ENCODE measurements at regions not wholly inside any gene's neighbourhood (a gene's known extent, or its start where the extent isn't known, plus 50 kb on each side); places are given as distances from the start of the nearest gene placed in this dataset.

- H3K9me3 ChIP-seq (ENCODE audit: control insufficient read depth in 2 of 2, low read length in 2 of 2) = no peaks in the 10 kb centered on the region
- H3K4me3 ChIP-seq (ENCODE audit: low read length in 2 of 2) = no peak overlapping the region
- no peak overlapping the region for H3K9ac ChIP-seq (ENCODE audit: low read depth in 1 of 2, low read length in 2 of 2)
- H3K27ac ChIP-seq (ENCODE audit: low read depth in 2 of 2, low read length in 2 of 2) = no peak overlapping the region
- H3K4me1 ChIP-seq (ENCODE audit: control insufficient read depth in 2 of 2, insufficient read depth in 2 of 2, low read length in 2 of 2) = peaks cover 7 to 8% of the 10 kb centered on the region in 2 donors
- H3K36me3 ChIP-seq (ENCODE audit: control insufficient read depth in 2 of 2, insufficient read depth in 2 of 2, low read length in 2 of 2) = no peaks in the 10 kb centered on the region
- no peaks in the 10 kb centered on the region for H3K27me3 ChIP-seq (ENCODE audit: control insufficient read depth in 2 of 2, insufficient read depth in 2 of 2, low read length in 2 of 2)
These were observed 541.4 kb downstream of the CSNK1G3 start for GRCh38 chr5:124053340-124053739.

- H3K27me3 ChIP-seq (ENCODE audit: control insufficient read depth in 2 of 2, insufficient read depth in 2 of 2, low read length in 2 of 2) = no peaks in the 10 kb centered on the region
- no peak overlapping the region for H3K9ac ChIP-seq (ENCODE audit: low read depth in 1 of 2, low read length in 2 of 2)
- H3K9me3 ChIP-seq (ENCODE audit: control insufficient read depth in 2 of 2, low read length in 2 of 2) = no peaks in the 10 kb centered on the region
- H3K36me3 ChIP-seq (ENCODE audit: control insufficient read depth in 2 of 2, insufficient read depth in 2 of 2, low read length in 2 of 2) = no peaks in the 10 kb centered on the region
- no peak overlapping the region for H3K27ac ChIP-seq (ENCODE audit: low read depth in 2 of 2, low read length in 2 of 2)
- no peak overlapping the region for H3K4me3 ChIP-seq (ENCODE audit: low read length in 2 of 2)
- peaks cover 0 to 3% of the 10 kb centered on the region in 2 donors for H3K4me1 ChIP-seq (ENCODE audit: control insufficient read depth in 2 of 2, insufficient read depth in 2 of 2, low read length in 2 of 2)
These were observed 540.2 kb downstream of the CSNK1G3 start for GRCh38 chr5:124052201-124052600.

- no peaks in the 10 kb centered on the region for H3K27me3 ChIP-seq (ENCODE audit: control insufficient read depth in 2 of 2, insufficient read depth in 2 of 2, low read length in 2 of 2)
- no peak overlapping the region for H3K4me3 ChIP-seq (ENCODE audit: low read length in 2 of 2)
- H3K4me1 ChIP-seq (ENCODE audit: control insufficient read depth in 2 of 2, insufficient read depth in 2 of 2, low read length in 2 of 2) = no peaks in the 10 kb centered on the region
- H3K9me3 ChIP-seq (ENCODE audit: control insufficient read depth in 2 of 2, low read length in 2 of 2) = no peaks in the 10 kb centered on the region
- H3K36me3 ChIP-seq (ENCODE audit: control insufficient read depth in 2 of 2, insufficient read depth in 2 of 2, low read length in 2 of 2) = no peaks in the 10 kb centered on the region
- H3K27ac ChIP-seq (ENCODE audit: low read depth in 2 of 2, low read length in 2 of 2) = no peak overlapping the region
- H3K9ac ChIP-seq (ENCODE audit: low read depth in 1 of 2, low read length in 2 of 2) = no peak overlapping the region
These were observed 538.3 kb downstream of the CSNK1G3 start for GRCh38 chr5:124050120-124050770.

GRCh38 chr5:124045412-124045811 lies 533.4 kb downstream of the CSNK1G3 start:
- H3K27ac ChIP-seq (ENCODE audit: low read depth in 2 of 2, low read length in 2 of 2) = no peak overlapping the region
- H3K9me3 ChIP-seq (ENCODE audit: control insufficient read depth in 2 of 2, low read length in 2 of 2) = no peaks in the 10 kb centered on the region
- no peaks in the 10 kb centered on the region for H3K27me3 ChIP-seq (ENCODE audit: control insufficient read depth in 2 of 2, insufficient read depth in 2 of 2, low read length in 2 of 2)
- no peaks in the 10 kb centered on the region for H3K4me1 ChIP-seq (ENCODE audit: control insufficient read depth in 2 of 2, insufficient read depth in 2 of 2, low read length in 2 of 2)
- H3K36me3 ChIP-seq (ENCODE audit: control insufficient read depth in 2 of 2, insufficient read depth in 2 of 2, low read length in 2 of 2) = no peaks in the 10 kb centered on the region
- H3K4me3 ChIP-seq (ENCODE audit: low read length in 2 of 2) = no peak overlapping the region
- no peak overlapping the region for H3K9ac ChIP-seq (ENCODE audit: low read depth in 1 of 2, low read length in 2 of 2)

- no peaks in the 10 kb centered on the region for H3K9me3 ChIP-seq (ENCODE audit: control insufficient read depth in 2 of 2, low read length in 2 of 2)
These were observed 532.6 kb downstream of the CSNK1G3 start for GRCh38 chr5:124044613-124045012.

GRCh38 chr5:124043456-124043855 lies 531.5 kb downstream of the CSNK1G3 start:
- Histone ChIP-seq H3K27ac (ENCODE audit: low read depth in 2 of 2, low read length in 2 of 2) (no peak overlapping the region), H3K36me3 (ENCODE audit: control insufficient read depth in 2 of 2, insufficient read depth in 2 of 2, low read length in 2 of 2) (no peaks in the 10 kb centered on the region), H3K27me3 (ENCODE audit: control insufficient read depth in 2 of 2, insufficient read depth in 2 of 2, low read length in 2 of 2) (no peaks in the 10 kb centered on the region)

More at GRCh38 chr5:124044613-124045012, 532.6 kb downstream of the CSNK1G3 start:
- no peak overlapping the region for H3K27ac ChIP-seq (ENCODE audit: low read depth in 2 of 2, low read length in 2 of 2)
- no peak overlapping the region for H3K4me3 ChIP-seq (ENCODE audit: low read length in 2 of 2)
- H3K36me3 ChIP-seq (ENCODE audit: control insufficient read depth in 2 of 2, insufficient read depth in 2 of 2, low read length in 2 of 2) = no peaks in the 10 kb centered on the region
- H3K9ac ChIP-seq (ENCODE audit: low read depth in 1 of 2, low read length in 2 of 2) = no peak overlapping the region
- no peaks in the 10 kb centered on the region for H3K4me1 ChIP-seq (ENCODE audit: control insufficient read depth in 2 of 2, insufficient read depth in 2 of 2, low read length in 2 of 2)
- no peaks in the 10 kb centered on the region for H3K27me3 ChIP-seq (ENCODE audit: control insufficient read depth in 2 of 2, insufficient read depth in 2 of 2, low read length in 2 of 2)

GRCh38 chr5:124040799-124041198 lies 528.8 kb downstream of the CSNK1G3 start:
- no peaks in the 10 kb centered on the region for H3K4me1 ChIP-seq (ENCODE audit: control insufficient read depth in 2 of 2, insufficient read depth in 2 of 2, low read length in 2 of 2)
- H3K27me3 ChIP-seq (ENCODE audit: control insufficient read depth in 2 of 2, insufficient read depth in 2 of 2, low read length in 2 of 2) = no peaks in the 10 kb centered on the region
- H3K4me3 ChIP-seq (ENCODE audit: low read length in 2 of 2) = no peak overlapping the region
- no peaks in the 10 kb centered on the region for H3K9me3 ChIP-seq (ENCODE audit: control insufficient read depth in 2 of 2, low read length in 2 of 2)
- no peak overlapping the region for H3K27ac ChIP-seq (ENCODE audit: low read depth in 2 of 2, low read length in 2 of 2)
- H3K9ac ChIP-seq (ENCODE audit: low read depth in 1 of 2, low read length in 2 of 2) = no peak overlapping the region
- H3K36me3 ChIP-seq (ENCODE audit: control insufficient read depth in 2 of 2, insufficient read depth in 2 of 2, low read length in 2 of 2) = no peaks in the 10 kb centered on the region

More at GRCh38 chr5:124043456-124043855, 531.5 kb downstream of the CSNK1G3 start:
- H3K9ac ChIP-seq (ENCODE audit: low read depth in 1 of 2, low read length in 2 of 2) = no peak overlapping the region
- no peaks in the 10 kb centered on the region for H3K9me3 ChIP-seq (ENCODE audit: control insufficient read depth in 2 of 2, low read length in 2 of 2)
- H3K4me3 ChIP-seq (ENCODE audit: low read length in 2 of 2) = no peak overlapping the region
- H3K4me1 ChIP-seq (ENCODE audit: control insufficient read depth in 2 of 2, insufficient read depth in 2 of 2, low read length in 2 of 2) = no peaks in the 10 kb centered on the region

- no peak overlapping the region for H3K27ac ChIP-seq (ENCODE audit: low read depth in 2 of 2, low read length in 2 of 2)
- H3K36me3 ChIP-seq (ENCODE audit: control insufficient read depth in 2 of 2, insufficient read depth in 2 of 2, low read length in 2 of 2) = no peaks in the 10 kb centered on the region
- H3K4me3 ChIP-seq (ENCODE audit: low read length in 2 of 2) = no peak overlapping the region
- H3K9ac ChIP-seq (ENCODE audit: low read depth in 1 of 2, low read length in 2 of 2) = no peak overlapping the region
- no peaks in the 10 kb centered on the region for H3K9me3 ChIP-seq (ENCODE audit: control insufficient read depth in 2 of 2, low read length in 2 of 2)
- no peaks in the 10 kb centered on the region for H3K4me1 ChIP-seq (ENCODE audit: control insufficient read depth in 2 of 2, insufficient read depth in 2 of 2, low read length in 2 of 2)
- no peaks in the 10 kb centered on the region for H3K27me3 ChIP-seq (ENCODE audit: control insufficient read depth in 2 of 2, insufficient read depth in 2 of 2, low read length in 2 of 2)
These were observed 527.4 kb downstream of the CSNK1G3 start for GRCh38 chr5:124039410-124039809.

GRCh38 chr5:124036786-124037185 lies 524.8 kb downstream of the CSNK1G3 start:
- Histone ChIP-seq H3K36me3 (ENCODE audit: control insufficient read depth in 2 of 2, insufficient read depth in 2 of 2, low read length in 2 of 2) (no peaks in the 10 kb centered on the region), H3K27me3 (ENCODE audit: control insufficient read depth in 2 of 2, insufficient read depth in 2 of 2, low read length in 2 of 2) (no peaks in the 10 kb centered on the region), H3K9me3 (ENCODE audit: control insufficient read depth in 2 of 2, low read length in 2 of 2) (no peaks in the 10 kb centered on the region), H3K4me1 (ENCODE audit: control insufficient read depth in 2 of 2, insufficient read depth in 2 of 2, low read length in 2 of 2) (peaks cover 0 to 2% of the 10 kb centered on the region in 2 donors), H3K27ac (ENCODE audit: low read depth in 2 of 2, low read length in 2 of 2) (no peak overlapping the region), H3K9ac (ENCODE audit: low read depth in 1 of 2, low read length in 2 of 2) (no peak overlapping the region), H3K4me3 (ENCODE audit: low read length in 2 of 2) (no peak overlapping the region)

- Histone ChIP-seq H3K27me3 (ENCODE audit: control insufficient read depth in 2 of 2, insufficient read depth in 2 of 2, low read length in 2 of 2) (no peaks in the 10 kb centered on the region), H3K9me3 (ENCODE audit: control insufficient read depth in 2 of 2, low read length in 2 of 2) (no peaks in the 10 kb centered on the region), H3K4me3 (ENCODE audit: low read length in 2 of 2) (no peak overlapping the region), H3K36me3 (ENCODE audit: control insufficient read depth in 2 of 2, insufficient read depth in 2 of 2, low read length in 2 of 2) (no peaks in the 10 kb centered on the region), H3K9ac (ENCODE audit: low read depth in 1 of 2, low read length in 2 of 2) (no peak overlapping the region), H3K4me1 (ENCODE audit: control insufficient read depth in 2 of 2, insufficient read depth in 2 of 2, low read length in 2 of 2) (peaks cover 0 to 2% of the 10 kb centered on the region in 2 donors), H3K27ac (ENCODE audit: low read depth in 2 of 2, low read length in 2 of 2) (no peak overlapping the region)
These were observed 523.0 kb downstream of the CSNK1G3 start for GRCh38 chr5:124034963-124035362.

Data from mucosa of rectum (tissue), 2 donors.